H1 (cell line): ENCODE measurements at regions not wholly inside any gene's neighbourhood (a gene's known extent, or its start where the extent isn't known, plus 50 kb on each side); places are given as distances from the start of the nearest gene placed in this dataset.

Experiments used
- CTCF ChIA-PET: fragments of 300-600 bp; sonication (Branson Sonifier 250); formaldehyde crosslinking; loops from one replicate; lab custom pipeline; 2021; ENCODE audit not compliant: partially characterized antibody; lab: Charles Lee
- POLR2A ChIA-PET: fragments of 300-600 bp; sonication (Branson Sonifier 250); formaldehyde crosslinking; loops from one replicate; lab custom pipeline; 2021; ENCODE audit warnings: inconsistent platforms; ENCODE audit not compliant: partially characterized antibody; lab: Charles Lee
- DNase-seq, 2 experiments: peaks; one replicate each; pipeline versions ENCODE4 v3.0.0 to v3.0.0-alpha.2; 2010 to 2022; ENCODE audit warnings: low spot score in 2 of 2, low read depth in 1 of 2, mixed read lengths in 1 of 2
- FAIRE-seq: peaks from 2 replicates; lab custom pipeline; 2011; peaks lifted over from hg19 to GRCh38; lab: Jason Lieb, UNC
- H2AFZ ChIP-seq: 2 replicates; pipeline ENCODE4 v1.8.1; 2012; ENCODE audit warnings: low read length, inconsistent platforms
- H2AK5ac ChIP-seq: 2 replicates; pipeline ENCODE4 v1.6.1; 2013; ENCODE audit warnings: low read depth, low read length
- H2BK120ac ChIP-seq: replicated peaks from 2 replicates; pipeline ENCODE3; 2013; ENCODE audit warnings: low read depth, low read length, inconsistent platforms
- H2BK12ac ChIP-seq: 2 replicates; pipeline ENCODE4 v1.6.1; 2013; ENCODE audit warnings: low read depth, low read length
- H2BK15ac ChIP-seq: 2 replicates; pipeline ENCODE4 v1.6.1; 2013; ENCODE audit warnings: low read length
- H2BK20ac ChIP-seq: 2 replicates; pipeline ENCODE4 v1.6.1; 2013; ENCODE audit warnings: low read length
- H2BK5ac ChIP-seq: 2 replicates; pipeline ENCODE4 v1.6.1; 2013; ENCODE audit warnings: low read depth, low read length
- H3K14ac ChIP-seq: 2 replicates; pipeline ENCODE4 v1.6.1; 2013; ENCODE audit warnings: inconsistent platforms; ENCODE audit not compliant: insufficient read length
- H3K18ac ChIP-seq: 2 replicates; pipeline ENCODE4 v1.6.1; 2013; ENCODE audit warnings: low read length; ENCODE audit errors: extremely low read depth
- H3K23ac ChIP-seq: 2 replicates; pipeline ENCODE4 v1.6.1; 2013; ENCODE audit warnings: inconsistent platforms; ENCODE audit not compliant: insufficient read length
- H3K23me2 ChIP-seq: 2 replicates; pipeline ENCODE4 v1.6.1; 2013; ENCODE audit warnings: low read depth, low read length
- H3K27ac ChIP-seq: 2 replicates; pipeline ENCODE4 v1.6.1; 2011; ENCODE audit warnings: low read depth, low read length, inconsistent platforms
- H3K27me3 ChIP-seq, 4 experiments: replicated peaks in 1 of 4; 1 replicate in 1 of 4; 2 replicates in 3 of 4; pipeline versions ENCODE4 v1.6.1 to v1.8.1; 2011 to 2013; ENCODE audit warnings: low read length in 3 of 4, mild to moderate bottlenecking in 3 of 4, inconsistent platforms in 2 of 4, mixed read lengths in 2 of 4, moderate library complexity in 1 of 4; ENCODE audit not compliant: control insufficient read depth in 3 of 4, insufficient read depth in 3 of 4; ENCODE audit errors: extremely low read depth in 1 of 4
- H3K36me3 ChIP-seq, 4 experiments: 2 replicates each; pipeline versions ENCODE4 v1.6.1 to v1.8.1; 2011 to 2013; ENCODE audit warnings: mild to moderate bottlenecking in 4 of 4, low read length in 3 of 4, moderate library complexity in 2 of 4, control low read depth in 1 of 4, inconsistent platforms in 1 of 4; ENCODE audit not compliant: insufficient read depth in 4 of 4, control insufficient read depth in 2 of 4
- H3K4ac ChIP-seq: replicated peaks from 2 replicates; pipeline ENCODE3; 2013; ENCODE audit warnings: low read length, low read depth, mixed read lengths, inconsistent platforms; ENCODE audit not compliant: insufficient read length
- H3K4me1 ChIP-seq, 4 experiments: replicated peaks in 1 of 4; 1 replicate in 1 of 4; 2 replicates in 3 of 4; pipeline versions ENCODE4 v1.6.1 to v1.8.1; 2011 to 2013; ENCODE audit warnings: low read length in 3 of 4, inconsistent platforms in 2 of 4, mixed read lengths in 1 of 4; ENCODE audit not compliant: insufficient read depth in 4 of 4, control insufficient read depth in 3 of 4
- H3K4me2 ChIP-seq, 2 experiments: 2 replicates each; pipeline versions ENCODE4 v1.6.1 to v1.8.1; 2011 to 2013; ENCODE audit warnings: low read depth in 2 of 2, low read length in 2 of 2, control low read depth in 1 of 2, inconsistent platforms in 1 of 2, mild to moderate bottlenecking in 1 of 2; ENCODE audit not compliant: insufficient read depth in 1 of 2
- H3K4me3 ChIP-seq, 4 experiments: fragments of 200-600, 300-600 bp in 1 of 4; sonication (generic), shearing (Covaris generic), sonication (Bioruptor Twin) in 1 of 4; 2 replicates each; pipeline versions ENCODE4 v1.5.1 to v1.8.1; 2011 to 2016; ENCODE audit warnings: low read length in 4 of 4, low read depth in 3 of 4, control low read depth in 2 of 4, inconsistent platforms in 2 of 4, mild to moderate bottlenecking in 2 of 4, mixed read lengths in 1 of 4, moderate library complexity in 1 of 4; ENCODE audit not compliant: insufficient read depth in 2 of 4; ENCODE audit errors: extremely low read depth in 1 of 4
- H3K56ac ChIP-seq: replicated peaks from 2 replicates; pipeline ENCODE3; 2013; ENCODE audit warnings: low read depth, mild to moderate bottlenecking, mixed read lengths, low read length, inconsistent platforms; ENCODE audit not compliant: insufficient read length
- H3K79me1 ChIP-seq: 2 replicates; pipeline ENCODE4 v1.6.1; 2013; ENCODE audit warnings: low read depth, low read length, control low read depth
- H3K79me2 ChIP-seq, 2 experiments: 2 replicates each; pipeline versions ENCODE4 v1.6.1 to v1.8.1; 2012 to 2013; ENCODE audit warnings: low read length in 2 of 2, mild to moderate bottlenecking in 2 of 2, inconsistent platforms in 1 of 2; ENCODE audit not compliant: insufficient read depth in 2 of 2, control insufficient read depth in 1 of 2
- H3K9ac ChIP-seq, 4 experiments: replicated peaks in 1 of 4; 1 replicate in 1 of 4; 2 replicates in 3 of 4; pipeline versions ENCODE4 v1.6.1 to v1.8.1; 2011 to 2013; ENCODE audit warnings: low read depth in 3 of 4, low read length in 3 of 4, control low read depth in 2 of 4, mild to moderate bottlenecking in 2 of 4, moderate library complexity in 2 of 4, inconsistent platforms in 1 of 4; ENCODE audit errors: extremely low read depth in 1 of 4
- H3K9me3 ChIP-seq, 2 experiments: 2 replicates each; pipeline versions ENCODE4 v1.6.1 to v1.8.1; 2012 to 2013; ENCODE audit warnings: mild to moderate bottlenecking in 2 of 2, moderate library complexity in 2 of 2, control low read depth in 1 of 2, inconsistent platforms in 1 of 2, low read depth in 1 of 2, low read length in 1 of 2, mixed read lengths in 1 of 2; ENCODE audit not compliant: insufficient read depth in 2 of 2
- H4K20me1 ChIP-seq, 2 experiments: replicated peaks in 1 of 2; 2 replicates each; pipeline versions ENCODE3 to v1.8.1; 2011 to 2013; ENCODE audit warnings: inconsistent platforms in 2 of 2, low read length in 2 of 2, mild to moderate bottlenecking in 1 of 2; ENCODE audit not compliant: insufficient read depth in 2 of 2, control insufficient read depth in 1 of 2
- H4K5ac ChIP-seq: 2 replicates; pipeline ENCODE4 v1.6.1; 2013; ENCODE audit warnings: low read length, low read depth, mixed read lengths, inconsistent platforms; ENCODE audit not compliant: insufficient read length
- H4K8ac ChIP-seq: 2 replicates; pipeline ENCODE4 v1.8.0; 2013; ENCODE audit warnings: mild to moderate bottlenecking, moderate library complexity, low read length, inconsistent platforms; ENCODE audit not compliant: insufficient read depth; ENCODE audit errors: extremely low read depth
- H4K91ac ChIP-seq: replicated peaks from 2 replicates; pipeline ENCODE3; 2013; ENCODE audit warnings: low read length, mixed read lengths, inconsistent platforms; ENCODE audit not compliant: insufficient read length
- EZH2 ChIP-seq: fragments of 200-600 bp; sonication (generic); IDR thresholded peaks from 2 replicates; pipeline ENCODE4 v1.7.1; 2012; ENCODE audit warnings: low read depth, mild to moderate bottlenecking, moderate library complexity, low read length, inconsistent platforms; ENCODE audit not compliant: severe bottlenecking
- NRF1 ChIP-seq: IDR thresholded peaks from 2 replicates; pipeline ENCODE4 v1.6.1; 2011; ENCODE audit warnings: mild to moderate bottlenecking, low read depth, low read length, improper control_type of control experiment

- Histone ChIP-seq H2BK15ac (no peak overlapping the region), H4K8ac (no peak overlapping the region), H4K5ac (peak overlapping the region; percentile 88), H2AK5ac (no peak overlapping the region), H3K23me2 (no peaks in the 10 kb centered on the region), H2BK12ac (no peak overlapping the region), H3K56ac (no peak overlapping the region), H2BK5ac (0 out of 2 replicates have a peak overlapping the region, but pooled peaks have one; percentile 5), H3K18ac (no peak overlapping the region), H3K4me1 (no peaks in the 10 kb centered on the region; a peak in 1 of 7 replicates), H4K20me1 (no peaks in the 10 kb centered on the region), H3K14ac (no peak overlapping the region), H3K4ac (no peak overlapping the region), H4K91ac (no peak overlapping the region), H3K79me1 (no peaks in the 10 kb centered on the region), H3K4me3 (no peak overlapping the region; a peak in 1 of 8 replicates), H3K9ac (no peak overlapping the region), H3K23ac (no peak overlapping the region), H3K79me2 (no peaks in the 10 kb centered on the region), H3K27ac (no peak overlapping the region), H2AFZ (no peak overlapping the region), H3K4me2 (no peak overlapping the region), H3K27me3 (no peaks in the 10 kb centered on the region), H2BK120ac (no peak overlapping the region), H3K36me3 (peaks cover 0 to 19% (median 6%) of the 10 kb centered on the region in 4 experiments; a peak in 2 of 8 replicates), H2BK20ac (no peak overlapping the region), H3K9me3 (peaks cover 8 to 22% of the 10 kb centered on the region in 2 experiments; a peak in 3 of 4 replicates)
- TF ChIP-seq NRF1 (no peak), EZH2 (no peak)
- CTCF ChIA-PET, result interaction anchor here (1.2 kb wide), 1 partner anchor 86 kb away, joined by 3 read pairs; no protein-coding TSS in a partner anchor
- FAIRE-seq, result no peak
- POLR2A ChIA-PET, result no interaction called here
- DNase-seq, result no peak
Measured at GRCh38 chr2:83282841-83283240, 1176.2 kb downstream of the SUCLG1 start.
